ENCODE measurements at regions not wholly inside any gene's neighbourhood (a gene's known extent, or its start where the extent isn't known, plus 50 kb on each side); places are given as distances from the start of the nearest gene placed in this dataset.

GRCh38 chr2:538646-539045, 138.6 kb downstream of the TMEM18 start:
- no peak overlapping the region for H3K27ac ChIP-seq (ENCODE audit: insufficient read depth, low read depth, low read length)
- no peak for TF ChIP-seq MYC (IDR thresholded peaks at IDR 0.05; ENCODE audit: low read depth, low read length)
- no peak for TF ChIP-seq EZH2 (IDR thresholded peaks at IDR 0.05; ENCODE audit: borderline replicate concordance, low read depth, low read length, severe bottlenecking)
- TF ChIP-seq FOS (IDR thresholded peaks at IDR 0.05; ENCODE audit: borderline replicate concordance, insufficient read depth, low read length) = no peak
- no peak for TF ChIP-seq POLR2AphosphoS5 (IDR thresholded peaks at IDR 0.05; ENCODE audit: insufficient read depth, low read depth, low read length)
- intact Hi-C loops (cut with micrococcal nuclease) (no loop called here), dilution Hi-C loops (cut with MboI; ENCODE audit: extremely low pct_ligation_motif_present, low sequenced_read_pairs) (no loop called here)
- ChIA-PET POLR2A (no interaction called here), CTCF (no interaction called here)
- no peaks in the 10 kb centered on the region for H3K36me3 ChIP-seq (ENCODE audit: control insufficient read depth in 2 of 2, extremely low read depth in 1 of 2, insufficient read depth in 2 of 2, low read length in 2 of 2)
- no peak for DNase-seq (ENCODE audit: low read depth, low spot score)
- FAIRE-seq = no peak
- no peaks in the 10 kb centered on the region for H3K4me1 ChIP-seq (ENCODE audit: control insufficient read depth, extremely low read depth, insufficient read depth, low read length)
- no peak overlapping the region for H3K4me2 ChIP-seq (ENCODE audit: insufficient read depth, low read length)
- no peaks in the 10 kb centered on the region for H3K9me1 ChIP-seq (replicated peaks; ENCODE audit: control insufficient read depth, extremely low read depth, insufficient read depth, low read length)
- BruUV-seq (replicated peaks) = no TSS peak
- no peaks in the 10 kb centered on the region for H3K79me2 ChIP-seq (ENCODE audit: control insufficient read depth, insufficient read depth, low read length)
- H3K9ac ChIP-seq (replicated peaks; ENCODE audit: extremely low read depth, insufficient read depth, low read length) = no peak overlapping the region
- peaks cover 7% of the 10 kb centered on the region for H3K9me3 ChIP-seq (replicated peaks; ENCODE audit: control insufficient read depth, insufficient read depth, low read length)
- no peak overlapping the region for H2AFZ ChIP-seq (ENCODE audit: low read depth, low read length)
- H3K4me3 ChIP-seq (replicated peaks in 1 of 3; ENCODE audit: insufficient read depth in 1 of 3, low read depth in 1 of 3, low read length in 3 of 3) = no peak overlapping the region
- H4K20me1 ChIP-seq (replicated peaks; ENCODE audit: control insufficient read depth, extremely low read depth, insufficient read depth, low read length) = no peaks in the 10 kb centered on the region
- H3K27me3 ChIP-seq (ENCODE audit: control insufficient read depth in 2 of 2, insufficient read depth in 2 of 2, low read length in 2 of 2) = no peaks in the 10 kb centered on the region

- Histone ChIP-seq H3K4me3 (replicated peaks in 1 of 3; ENCODE audit: insufficient read depth in 1 of 3, low read depth in 1 of 3, low read length in 3 of 3) (no peak overlapping the region), H3K9me1 (replicated peaks; ENCODE audit: control insufficient read depth, extremely low read depth, insufficient read depth, low read length) (no peaks in the 10 kb centered on the region), H3K9me3 (replicated peaks; ENCODE audit: control insufficient read depth, insufficient read depth, low read length) (peaks cover 7% of the 10 kb centered on the region), H3K27ac (ENCODE audit: insufficient read depth, low read depth, low read length) (no peak overlapping the region), H4K20me1 (replicated peaks; ENCODE audit: control insufficient read depth, extremely low read depth, insufficient read depth, low read length) (no peaks in the 10 kb centered on the region), H3K79me2 (ENCODE audit: control insufficient read depth, insufficient read depth, low read length) (no peaks in the 10 kb centered on the region), H3K27me3 (ENCODE audit: control insufficient read depth in 2 of 2, insufficient read depth in 2 of 2, low read length in 2 of 2) (no peaks in the 10 kb centered on the region), H3K9ac (replicated peaks; ENCODE audit: extremely low read depth, insufficient read depth, low read length) (no peak overlapping the region), H3K4me2 (ENCODE audit: insufficient read depth, low read length) (no peak overlapping the region), H3K4me1 (ENCODE audit: control insufficient read depth, extremely low read depth, insufficient read depth, low read length) (no peaks in the 10 kb centered on the region), H3K36me3 (ENCODE audit: control insufficient read depth in 2 of 2, extremely low read depth in 1 of 2, insufficient read depth in 2 of 2, low read length in 2 of 2) (no peaks in the 10 kb centered on the region), H2AFZ (ENCODE audit: low read depth, low read length) (no peak overlapping the region)
- BruUV-seq (replicated peaks) = no TSS peak
- dilution Hi-C loops (cut with MboI; ENCODE audit: extremely low pct_ligation_motif_present, low sequenced_read_pairs) (no loop called here), intact Hi-C loops (cut with micrococcal nuclease) (no loop called here)
- DNase-seq (ENCODE audit: low read depth, low spot score) = no peak
- TF ChIP-seq CTCF (IDR thresholded peaks at IDR 0.05; ENCODE audit: extremely low read depth in 1 of 2, insufficient read depth in 1 of 2, low read depth in 1 of 2, low read length in 2 of 2) = no peak
- no peak for TF ChIP-seq GATA2 (IDR thresholded peaks at IDR 0.05; ENCODE audit: insufficient read depth, insufficient read length, low read depth, low read length)
- no peak for TF ChIP-seq JUN (IDR thresholded peaks at IDR 0.05; ENCODE audit: borderline replicate concordance, insufficient read depth, insufficient read length, low read depth)
- TF ChIP-seq MYC (IDR thresholded peaks at IDR 0.05; ENCODE audit: low read depth, low read length) = no peak
- no peak for TF ChIP-seq POLR2A (IDR thresholded peaks at IDR 0.05; ENCODE audit: low read depth, low read length)
- no peak for TF ChIP-seq FOS (IDR thresholded peaks at IDR 0.05; ENCODE audit: borderline replicate concordance, insufficient read depth, low read length)
- TF ChIP-seq POLR2AphosphoS5 (IDR thresholded peaks at IDR 0.05; ENCODE audit: insufficient read depth, low read depth, low read length) = no peak
- POLR2A ChIA-PET = no interaction called here
- CTCF ChIA-PET = no interaction called here
- FAIRE-seq = no peak
These were observed 142.0 kb downstream of the TMEM18 start for GRCh38 chr2:535222-535621.

All from endothelial cell of umbilical vein (primary cell).